Keratinocyte (primary cell): ENCODE measurements at regions not wholly inside any gene's neighbourhood (a gene's known extent, or its start where the extent isn't known, plus 50 kb on each side); places are given as distances from the start of the nearest gene placed in this dataset.

ENCODE experiments used
- DNase-seq: peaks from one replicate; pipeline ENCODE4 v3.0.0-alpha.2; 2011; ENCODE audit warnings: low read depth, missing footprints, low spot score
- FAIRE-seq: peaks from 2 replicates; lab custom pipeline; 2011; peaks lifted over from hg19 to GRCh38; lab: Jason Lieb, UNC
- H2AFZ ChIP-seq: 2 replicates; pipeline ENCODE4 v1.6.0; 2012; ENCODE audit warnings: low read length, control low read depth, inconsistent platforms; ENCODE audit not compliant: control insufficient read depth
- H3K27ac ChIP-seq: 2 replicates; pipeline ENCODE4 v1.5.1; 2011; ENCODE audit warnings: low read length; ENCODE audit not compliant: control insufficient read depth, insufficient read depth
- H3K27me3 ChIP-seq: 3 replicates; pipeline ENCODE4 v1.6.0; 2011; ENCODE audit warnings: low read length; ENCODE audit not compliant: control insufficient read depth, insufficient read depth; ENCODE audit errors: extremely low read depth
- H3K36me3 ChIP-seq, 2 experiments: 2 replicates in 1 of 2; 3 replicates in 1 of 2; pipeline ENCODE4 v1.5.1; 2011; ENCODE audit warnings: low read length in 2 of 2, mild to moderate bottlenecking in 1 of 2; ENCODE audit not compliant: control insufficient read depth in 2 of 2, insufficient read depth in 2 of 2; ENCODE audit errors: extremely low read depth in 1 of 2
- H3K4me1 ChIP-seq: 3 replicates; pipeline ENCODE4 v1.5.1; 2011; ENCODE audit warnings: low read length; ENCODE audit not compliant: control insufficient read depth, insufficient read depth; ENCODE audit errors: extremely low read depth
- H3K4me2 ChIP-seq: 3 replicates; pipeline ENCODE4 v1.6.0; 2011; ENCODE audit warnings: low read depth, low read length; ENCODE audit not compliant: control insufficient read depth, insufficient read depth; ENCODE audit errors: extremely low read depth
- H3K4me3 ChIP-seq, 3 experiments: fragments of 200-600 bp in 1 of 3; sonication (generic) in 1 of 3; 2 replicates in 2 of 3; 3 replicates in 1 of 3; pipeline ENCODE4 v1.5.1; 2011 to 2016; ENCODE audit warnings: low read length in 3 of 3, mild to moderate bottlenecking in 3 of 3, control low read depth in 2 of 3, inconsistent platforms in 1 of 3, low read depth in 1 of 3, mixed read lengths in 1 of 3, mixed run types in 1 of 3, moderate library complexity in 1 of 3; ENCODE audit not compliant: control insufficient read depth in 2 of 3, insufficient read depth in 2 of 3; ENCODE audit errors: extremely low read depth in 1 of 3
- H3K79me2 ChIP-seq: 2 replicates; pipeline ENCODE4 v1.6.0; 2012; ENCODE audit warnings: low read length; ENCODE audit not compliant: control insufficient read depth, insufficient read depth
- H3K9ac ChIP-seq: 3 replicates; pipeline ENCODE4 v1.6.0; 2011; ENCODE audit warnings: low read length; ENCODE audit not compliant: control insufficient read depth, insufficient read depth; ENCODE audit errors: extremely low read depth
- H3K9me1 ChIP-seq: 3 replicates; pipeline ENCODE4 v1.6.0; 2011; ENCODE audit warnings: low read length; ENCODE audit not compliant: control insufficient read depth, insufficient read depth; ENCODE audit errors: extremely low read depth
- H3K9me3 ChIP-seq: 2 replicates; pipeline ENCODE4 v1.5.1; 2012; ENCODE audit warnings: low read depth, low read length; ENCODE audit not compliant: control insufficient read depth
- H4K20me1 ChIP-seq: 3 replicates; pipeline ENCODE4 v1.6.0; 2011; ENCODE audit warnings: low read length; ENCODE audit not compliant: control insufficient read depth, insufficient read depth; ENCODE audit errors: extremely low read depth
- EZH2 ChIP-seq: IDR thresholded peaks from one replicate; pipeline ENCODE4 v1.6.1; 2012; ENCODE audit warnings: inconsistent platforms, mild to moderate bottlenecking, low read length, moderate library complexity
- dilution Hi-C: fragments of 300-500 bp; cut with MboI; formaldehyde crosslinking; loops from one replicate; pipeline ENCODE4 v1.7.0; 2020; ENCODE audit warnings: low sequenced_read_pairs; ENCODE audit not compliant: extremely low pct_ligation_motif_present
- TF ChIP-seq, protein P1 (sequence below), 3 experiments: IDR thresholded peaks in 1 of 3; conservative IDR thresholded peaks in 1 of 3; optimal IDR thresholded peaks in 1 of 3; 2 replicates in 2 of 3; 3 replicates in 1 of 3; pipeline versions ENCODE3 to v1.5.1; 2011; ENCODE audit warnings: low read length in 3 of 3, mild to moderate bottlenecking in 3 of 3, moderate library complexity in 2 of 3, control low read depth in 1 of 3, inconsistent platforms in 1 of 3; ENCODE audit not compliant: insufficient read depth in 2 of 3; ENCODE audit errors: extremely low read depth in 1 of 3

GRCh38 chr21:38983560-38983959 is 177.8 kb downstream of the ETS2 start:
- FAIRE-seq (no peak), DNase-seq (no peak)
- H3K9me3 ChIP-seq: no peaks in the 10 kb centered on the region
- no peak overlapping the region for H3K4me2 ChIP-seq
- H3K79me2 ChIP-seq: no peaks in the 10 kb centered on the region
- no peaks in the 10 kb centered on the region for H4K20me1 ChIP-seq
- no peak overlapping the region for H3K27ac ChIP-seq
- no peak overlapping the region for H2AFZ ChIP-seq
- no peaks in the 10 kb centered on the region for H3K27me3 ChIP-seq
- H3K4me3 ChIP-seq: no peak overlapping the region
- H3K9me1 ChIP-seq: no peaks in the 10 kb centered on the region
- dilution Hi-C loops: no loop called here
- H3K36me3 ChIP-seq: no peaks in the 10 kb centered on the region
- H3K9ac ChIP-seq: no peak overlapping the region
- TF ChIP-seq, protein P1, sequence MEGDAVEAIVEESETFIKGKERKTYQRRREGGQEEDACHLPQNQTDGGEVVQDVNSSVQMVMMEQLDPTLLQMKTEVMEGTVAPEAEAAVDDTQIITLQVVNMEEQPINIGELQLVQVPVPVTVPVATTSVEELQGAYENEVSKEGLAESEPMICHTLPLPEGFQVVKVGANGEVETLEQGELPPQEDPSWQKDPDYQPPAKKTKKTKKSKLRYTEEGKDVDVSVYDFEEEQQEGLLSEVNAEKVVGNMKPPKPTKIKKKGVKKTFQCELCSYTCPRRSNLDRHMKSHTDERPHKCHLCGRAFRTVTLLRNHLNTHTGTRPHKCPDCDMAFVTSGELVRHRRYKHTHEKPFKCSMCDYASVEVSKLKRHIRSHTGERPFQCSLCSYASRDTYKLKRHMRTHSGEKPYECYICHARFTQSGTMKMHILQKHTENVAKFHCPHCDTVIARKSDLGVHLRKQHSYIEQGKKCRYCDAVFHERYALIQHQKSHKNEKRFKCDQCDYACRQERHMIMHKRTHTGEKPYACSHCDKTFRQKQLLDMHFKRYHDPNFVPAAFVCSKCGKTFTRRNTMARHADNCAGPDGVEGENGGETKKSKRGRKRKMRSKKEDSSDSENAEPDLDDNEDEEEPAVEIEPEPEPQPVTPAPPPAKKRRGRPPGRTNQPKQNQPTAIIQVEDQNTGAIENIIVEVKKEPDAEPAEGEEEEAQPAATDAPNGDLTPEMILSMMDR (optimal IDR thresholded peaks at IDR 0.05 in 1 of 3, IDR thresholded peaks at IDR 0.05 in 1 of 3, conservative IDR thresholded peaks at IDR 0.05 in 1 of 3; ENCODE audit: extremely low read depth in 1 of 3, insufficient read depth in 2 of 3, low read length in 3 of 3): no peak
- no peak for TF ChIP-seq EZH2
- H3K4me1 ChIP-seq: peaks cover 24% of the 10 kb centered on the region

- no peaks in the 10 kb centered on the region for H4K20me1 ChIP-seq
- H3K27me3 ChIP-seq: no peaks in the 10 kb centered on the region
- H3K4me3 ChIP-seq: no peak overlapping the region
- no peaks in the 10 kb centered on the region for H3K9me3 ChIP-seq
- no peak for DNase-seq
- no peak overlapping the region for H3K27ac ChIP-seq
- H3K79me2 ChIP-seq: no peaks in the 10 kb centered on the region
- H3K4me2 ChIP-seq: no peak overlapping the region
- dilution Hi-C loops: no loop called here
- no peaks in the 10 kb centered on the region for H3K36me3 ChIP-seq
- no peaks in the 10 kb centered on the region for H3K9me1 ChIP-seq
- no peak for TF ChIP-seq EZH2
- TF ChIP-seq, protein P1 (optimal IDR thresholded peaks at IDR 0.05 in 1 of 3, IDR thresholded peaks at IDR 0.05 in 1 of 3, conservative IDR thresholded peaks at IDR 0.05 in 1 of 3; ENCODE audit: extremely low read depth in 1 of 3, insufficient read depth in 2 of 3, low read length in 3 of 3): no peak
- H2AFZ ChIP-seq: no peak overlapping the region
- no peak overlapping the region for H3K9ac ChIP-seq
- peaks cover 24% of the 10 kb centered on the region for H3K4me1 ChIP-seq
- FAIRE-seq: no peak
Measured at GRCh38 chr21:38982804-38983203, 177.1 kb downstream of the ETS2 start.
